HepG2 (cell line): ENCODE measurements at regions not wholly inside any gene's neighbourhood (a gene's known extent, or its start where the extent isn't known, plus 50 kb on each side); places are given as distances from the start of the nearest gene placed in this dataset.

Experiments
- ATAC-seq: fragments of 200-7000 bp; cut with Tn5 transposase; 3 replicates; pipeline ENCODE4 v1.9.1; 2020; ENCODE audit warnings: mild to moderate bottlenecking, moderate library complexity
- BruUV-seq: library from RNA; stranded (reverse); fragments of 400-500 nt; replicated peaks from 2 replicates; lab custom pipeline; 2021; lab: Mats Ljungman, UMichigan
- CTCF ChIA-PET: fragments of 300-600 bp; formaldehyde crosslinking; extraction: SDS; loops from one replicate; lab custom pipeline; 2021; ENCODE audit warnings: low total read pairs, inconsistent platforms, low intra/inter-chr PET ratio; lab: Yijun Ruan, JAX
- POLR2A ChIA-PET: fragments of 350-600 bp; sonication (Branson Sonifier 250); formaldehyde crosslinking; loops from one replicate; lab custom pipeline; 2020; ENCODE audit warnings: antibody characterized with exemption, inconsistent platforms; lab: Yijun Ruan, JAX
- DNase-seq: peaks from one replicate; pipeline ENCODE4 v3.0.0-alpha.2; 2015; ENCODE audit warnings: low spot score
- FAIRE-seq: peaks from 3 replicates; lab custom pipeline; 2011; peaks lifted over from hg19 to GRCh38; lab: Jason Lieb, UNC
- H2AFZ ChIP-seq: one replicate; pipeline ENCODE4 v1.6.1; 2011; ENCODE audit warnings: low read length, inconsistent platforms
- H3K27ac ChIP-seq: fragments of 300-600 bp; 3 replicates; pipeline ENCODE4 v1.8.0; 2011; ENCODE audit warnings: mixed run types, mild to moderate bottlenecking, mixed read lengths, low read length, inconsistent platforms; ENCODE audit not compliant: insufficient read depth; ENCODE audit errors: extremely low read length
- H3K27me3 ChIP-seq, 2 experiments: fragments of 200-600 bp in 1 of 2; 2 replicates in 1 of 2; 3 replicates in 1 of 2; pipeline versions ENCODE4 v1.6.0 to v1.8.0; 2011; ENCODE audit warnings: low read length in 2 of 2, mild to moderate bottlenecking in 2 of 2, moderate library complexity in 2 of 2, inconsistent platforms in 1 of 2; ENCODE audit not compliant: insufficient read depth in 2 of 2, control insufficient read depth in 1 of 2
- H3K36me3 ChIP-seq, 2 experiments: fragments of 200-600 bp in 1 of 2; replicated peaks in 1 of 2; 2 replicates in 1 of 2; 3 replicates in 1 of 2; pipeline versions ENCODE4 v1.5.1 to v1.8.0; 2011; ENCODE audit warnings: low read length in 2 of 2, inconsistent platforms in 1 of 2; ENCODE audit not compliant: insufficient read depth in 2 of 2, control insufficient read depth in 1 of 2
- H3K4me1 ChIP-seq: 2 replicates; pipeline ENCODE4 v1.5.1; 2012; ENCODE audit warnings: low read length, inconsistent platforms; ENCODE audit not compliant: insufficient read depth
- H3K4me2 ChIP-seq: 2 replicates; pipeline ENCODE4 v1.6.0; 2011; ENCODE audit warnings: low read depth, low read length, inconsistent platforms
- H3K4me3 ChIP-seq, 3 experiments: fragments of 200-600 bp in 1 of 3; sonication (generic), shearing (Covaris generic) in 1 of 3; replicated peaks in 1 of 3; 2 replicates each; pipeline ENCODE4 v1.5.1; 2011 to 2016; ENCODE audit warnings: low read length in 3 of 3, inconsistent platforms in 2 of 3, low read depth in 2 of 3, mild to moderate bottlenecking in 2 of 3, control low read depth in 1 of 3, mixed read lengths in 1 of 3; ENCODE audit not compliant: insufficient read depth in 1 of 3
- H3K79me2 ChIP-seq: one replicate; pipeline ENCODE4 v1.6.1; 2011; ENCODE audit warnings: low read length, inconsistent platforms; ENCODE audit not compliant: insufficient read depth
- H3K9ac ChIP-seq: 2 replicates; pipeline ENCODE4 v1.6.0; 2011; ENCODE audit warnings: mild to moderate bottlenecking, low read depth, low read length, inconsistent platforms; ENCODE audit not compliant: insufficient read depth
- H3K9me3 ChIP-seq: 2 replicates; pipeline ENCODE4 v1.5.1; 2012; ENCODE audit warnings: mild to moderate bottlenecking, low read length
- H4K20me1 ChIP-seq: 2 replicates; pipeline ENCODE4 v1.6.0; 2011; ENCODE audit warnings: inconsistent platforms, mild to moderate bottlenecking, low read length, moderate library complexity; ENCODE audit not compliant: insufficient read depth
- ATF5 ChIP-seq: sonication (generic); formaldehyde crosslinking; IDR thresholded peaks from 2 replicates; pipeline ENCODE4 v1.4.0; 2020; ENCODE audit warnings: mild to moderate bottlenecking, low read depth, missing genetic modification reagents
- CBFB ChIP-seq: sonication (generic); formaldehyde crosslinking; IDR thresholded peaks from 2 replicates; pipeline ENCODE4 v1.4.0; 2020; ENCODE audit warnings: missing genetic modification reagents
- GATA4 ChIP-seq: sonication (generic); IDR thresholded peaks from 2 replicates; pipeline ENCODE4 v1.6.1; 2016; ENCODE audit warnings: antibody characterized with exemption, low read depth, borderline replicate concordance
- HNRNPLL ChIP-seq: fragments of 200-400 bp; formaldehyde crosslinking; IDR thresholded peaks from 2 replicates; pipeline ENCODE4 v1.6.1; 2017; ENCODE audit warnings: mild to moderate bottlenecking, low read depth, low read length; ENCODE audit not compliant: poor library complexity, severe bottlenecking
- MEIS1 ChIP-seq: sonication (generic); formaldehyde crosslinking; IDR thresholded peaks from 2 replicates; pipeline ENCODE4 v1.9.0; 2021; ENCODE audit warnings: mild to moderate bottlenecking, missing genetic modification reagents, moderate library complexity, borderline replicate concordance
- PHF20 ChIP-seq: sonication (generic); formaldehyde crosslinking; IDR thresholded peaks from 2 replicates; pipeline ENCODE4 v1.5.0; 2020; ENCODE audit warnings: mild to moderate bottlenecking, missing genetic modification reagents
- PHF5A ChIP-seq: IDR thresholded peaks from one replicate; pipeline ENCODE4 v1.6.1; 2018; ENCODE audit warnings: low read depth, missing genetic modification reagents; ENCODE audit not compliant: unreplicated experiment
- RBFOX2 ChIP-seq: fragments of 200-400 bp; formaldehyde crosslinking; IDR thresholded peaks from 2 replicates; pipeline ENCODE4 v1.6.1; 2017; ENCODE audit warnings: low read depth, mild to moderate bottlenecking, low read length
- STAG1 ChIP-seq: sonication (generic); formaldehyde crosslinking; IDR thresholded peaks from 2 replicates; pipeline ENCODE4 v1.4.0; 2020; ENCODE audit warnings: missing genetic modification reagents
- TFDP2 ChIP-seq: sonication (generic); formaldehyde crosslinking; IDR thresholded peaks from 2 replicates; pipeline ENCODE4 v1.4.0; 2020; ENCODE audit warnings: missing genetic modification reagents
- ZBTB21 ChIP-seq: sonication (generic); formaldehyde crosslinking; IDR thresholded peaks from 2 replicates; pipeline ENCODE4 v1.4.0; 2020; ENCODE audit warnings: missing genetic modification reagents
- ZBTB37 ChIP-seq: sonication (generic); formaldehyde crosslinking; IDR thresholded peaks from 2 replicates; pipeline ENCODE4 v1.4.0; 2020; ENCODE audit warnings: mild to moderate bottlenecking, missing genetic modification reagents
- ZBTB49 ChIP-seq: sonication (generic); formaldehyde crosslinking; IDR thresholded peaks from 2 replicates; pipeline ENCODE4 v1.4.0; 2020; ENCODE audit warnings: missing genetic modification reagents, borderline replicate concordance
- ZFAT ChIP-seq: sonication (generic); formaldehyde crosslinking; conservative IDR thresholded peaks from 2 replicates; pipeline ENCODE4 v1.8.1; 2023; ENCODE audit warnings: missing genetic modification reagents, inconsistent platforms
- ZMAT5 ChIP-seq: sonication (generic); formaldehyde crosslinking; IDR thresholded peaks from 2 replicates; pipeline ENCODE4 v1.5.0; 2020; ENCODE audit warnings: mild to moderate bottlenecking, low read depth, missing genetic modification reagents, borderline replicate concordance
- ZNF879 ChIP-seq: sonication (generic); formaldehyde crosslinking; IDR thresholded peaks from 2 replicates; pipeline ENCODE4 v1.8.1; 2023; ENCODE audit warnings: missing genetic modification reagents
- ZUFSP ChIP-seq: sonication (generic); formaldehyde crosslinking; IDR thresholded peaks from 2 replicates; pipeline ENCODE4 v1.9.0; 2021; ENCODE audit warnings: missing genetic modification reagents, mild to moderate bottlenecking, borderline replicate concordance
- WGBS: methylation state at CpG from one replicate; pipeline ENCODE4 v1.1.6; 2017; ENCODE audit warnings: low lambda C conversion rate; 5-methylcytosine and 5-hydroxymethylcytosine counted together
- in situ Hi-C: cut with HindIII; loops from 2 replicates; pipeline ENCODE4 v1.10.0; 2017; ENCODE audit warnings: low pct_unique_long_range_greater_than_20kb; ENCODE audit not compliant: extremely low pct_ligation_motif_present
- intact Hi-C: fragments of 100-400 bp; cut with micrococcal nuclease; formaldehyde crosslinking; loops from one replicate; pipeline ENCODE4 v1.10.0; 2022; ENCODE audit not compliant: unreplicated experiment

- no peaks in the 10 kb centered on the region for H3K36me3 ChIP-seq
- H3K27me3 ChIP-seq, result peaks cover 4 to 64% of the 10 kb centered on the region in 2 experiments
- ATAC-seq (no peak), DNase-seq (no peak), FAIRE-seq (no peak)
- no peaks in the 10 kb centered on the region for H4K20me1 ChIP-seq
- ChIA-PET POLR2A (no interaction called here), CTCF (no interaction called here)
- H3K79me2 ChIP-seq, result no peaks in the 10 kb centered on the region
- no peaks in the 10 kb centered on the region for H3K4me1 ChIP-seq
- in situ Hi-C loops (no loop called here), intact Hi-C loops (no loop called here)
- no peak overlapping the region for H3K4me3 ChIP-seq
- no peak overlapping the region for H3K4me2 ChIP-seq
- WGBS, result 23% methylated on average over 27 of the region's 30 CpGs
- no TSS peak for BruUV-seq
- no peak overlapping the region for H2AFZ ChIP-seq
- TF ChIP-seq TFDP2 (no peak), CBFB (CRISPR knock-in tag) (no peak), GATA4 (no peak), PHF20 (no peak), ZFAT (no peak), ZUFSP (no peak), MEIS1 (CRISPR knock-in tag) (no peak), STAG1 (no peak), ZBTB49 (CRISPR knock-in tag) (no peak), PHF5A (CRISPR knock-in tag) (no peak), ZBTB37 (no peak), HNRNPLL (no peak), ZBTB21 (CRISPR knock-in tag) (no peak), ATF5 (CRISPR knock-in tag) (no peak), ZMAT5 (CRISPR knock-in tag) (no peak), RBFOX2 (no peak), ZNF879 (CRISPR knock-in tag) (no peak)
- H3K9ac ChIP-seq, result no peak overlapping the region
- no peaks in the 10 kb centered on the region for H3K9me3 ChIP-seq
- no peak overlapping the region for H3K27ac ChIP-seq
These were observed 145.8 kb upstream of the SOX1 start for GRCh38 chr13:111920932-111921705.
